ENCODE measurements at regions not wholly inside any gene's neighbourhood (a gene's known extent, or its start where the extent isn't known, plus 50 kb on each side); places are given as distances from the start of the nearest gene placed in this dataset.

- no peaks in the 10 kb centered on the region for H3K9me3 ChIP-seq (ENCODE audit: control insufficient read depth, low read length)
- no peaks in the 10 kb centered on the region for H3K27me3 ChIP-seq (ENCODE audit: control insufficient read depth in 1 of 2, insufficient read depth in 2 of 2, low read length in 1 of 2)
- H3K4me1 ChIP-seq (ENCODE audit: control insufficient read depth in 1 of 2, insufficient read depth in 2 of 2, low read length in 2 of 2), result no peaks in the 10 kb centered on the region
- H3K36me3 ChIP-seq (ENCODE audit: control insufficient read depth in 1 of 2, insufficient read depth in 2 of 2, low read length in 1 of 2), result no peaks in the 10 kb centered on the region
- H3K27ac ChIP-seq (ENCODE audit: low read depth in 1 of 2, low read length in 2 of 2), result no peak overlapping the region
- WGBS, 2 donors, result 75 to 84% methylated on average over 2 of the region's 2 CpGs
- no peak overlapping the region for H3K4me3 ChIP-seq (ENCODE audit: low read length in 2 of 2)
- ATAC-seq (ENCODE audit: low FRiP score) (no peak), DNase-seq (no peak)
- intact Hi-C loops (cut with DNase I), result no loop called here
Measured at GRCh38 chr5:73242735-73243134, 69.7 kb downstream of the TMEM174 start.

- H3K4me3 ChIP-seq (ENCODE audit: low read length in 2 of 2), result no peak overlapping the region
- no peak for ATAC-seq (ENCODE audit: low FRiP score)
- no peak overlapping the region for H3K27ac ChIP-seq (ENCODE audit: low read depth in 1 of 2, low read length in 2 of 2)
- no peaks in the 10 kb centered on the region for H3K9me3 ChIP-seq (ENCODE audit: control insufficient read depth, low read length)
- H3K36me3 ChIP-seq (ENCODE audit: control insufficient read depth in 1 of 2, insufficient read depth in 2 of 2, low read length in 1 of 2), result no peaks in the 10 kb centered on the region
- no peaks in the 10 kb centered on the region for H3K27me3 ChIP-seq (ENCODE audit: control insufficient read depth in 1 of 2, insufficient read depth in 2 of 2, low read length in 1 of 2)
- no peaks in the 10 kb centered on the region for H3K4me1 ChIP-seq (ENCODE audit: control insufficient read depth in 1 of 2, insufficient read depth in 2 of 2, low read length in 2 of 2)
- DNase-seq, result no peak
- WGBS, 2 donors, result 93 to 94% methylated on average over 2 of the region's 2 CpGs
- intact Hi-C loops (cut with DNase I), result no loop called here
Measured at GRCh38 chr5:73238873-73239272, 65.9 kb downstream of the TMEM174 start.

- intact Hi-C loops (cut with DNase I), result no loop called here
- no peak overlapping the region for H3K27ac ChIP-seq (ENCODE audit: low read depth in 1 of 2, low read length in 2 of 2)
- H3K9me3 ChIP-seq (ENCODE audit: control insufficient read depth, low read length), result no peaks in the 10 kb centered on the region
- H3K27me3 ChIP-seq (ENCODE audit: control insufficient read depth in 1 of 2, insufficient read depth in 2 of 2, low read length in 1 of 2), result no peaks in the 10 kb centered on the region
- 95 to 96% methylated on average over 5 of the region's 5 CpGs for WGBS, 2 donors
- DNase-seq (no peak), ATAC-seq (ENCODE audit: low FRiP score) (no peak)
- H3K4me3 ChIP-seq (ENCODE audit: low read length in 2 of 2), result no peak overlapping the region
- no peaks in the 10 kb centered on the region for H3K4me1 ChIP-seq (ENCODE audit: control insufficient read depth in 1 of 2, insufficient read depth in 2 of 2, low read length in 2 of 2)
- no peaks in the 10 kb centered on the region for H3K36me3 ChIP-seq (ENCODE audit: control insufficient read depth in 1 of 2, insufficient read depth in 2 of 2, low read length in 1 of 2)
Measured at GRCh38 chr5:73236541-73237128, 63.6 kb downstream of the TMEM174 start.

- ATAC-seq (ENCODE audit: low FRiP score) (no peak), DNase-seq (no peak)
- Histone ChIP-seq H3K27me3 (ENCODE audit: control insufficient read depth in 1 of 2, insufficient read depth in 2 of 2, low read length in 1 of 2) (no peaks in the 10 kb centered on the region), H3K4me1 (ENCODE audit: control insufficient read depth in 1 of 2, insufficient read depth in 2 of 2, low read length in 2 of 2) (no peaks in the 10 kb centered on the region), H3K4me3 (ENCODE audit: low read length in 2 of 2) (peak overlapping the region in 1 of 2 donors; percentile 37), H3K36me3 (ENCODE audit: control insufficient read depth in 1 of 2, insufficient read depth in 2 of 2, low read length in 1 of 2) (no peaks in the 10 kb centered on the region), H3K27ac (ENCODE audit: low read depth in 1 of 2, low read length in 2 of 2) (no peak overlapping the region), H3K9me3 (ENCODE audit: control insufficient read depth, low read length) (no peaks in the 10 kb centered on the region)
- 12% methylated on average over 15 of the region's 15 CpGs for WGBS, 2 donors
- intact Hi-C loops (cut with DNase I), result no loop called here
Measured at GRCh38 chr5:73234204-73234555, 61.2 kb downstream of the TMEM174 start.

GRCh38 chr5:73233461-73234203 is 60.6 kb downstream of the TMEM174 start:
- H3K4me3 ChIP-seq (ENCODE audit: low read length in 2 of 2), result peak overlapping the region; percentile 37 to 42
- no peaks in the 10 kb centered on the region for H3K9me3 ChIP-seq (ENCODE audit: control insufficient read depth, low read length)
- H3K36me3 ChIP-seq (ENCODE audit: control insufficient read depth in 1 of 2, insufficient read depth in 2 of 2, low read length in 1 of 2), result no peaks in the 10 kb centered on the region
- DNase-seq (peak; percentile 45 to 80), ATAC-seq (ENCODE audit: low FRiP score) (peak; percentile 62)
- H3K4me1 ChIP-seq (ENCODE audit: control insufficient read depth in 1 of 2, insufficient read depth in 2 of 2, low read length in 2 of 2), result no peaks in the 10 kb centered on the region
- WGBS, 2 donors, result 2 to 3% methylated on average over 51 to 64 of the region's 64 CpGs
- H3K27me3 ChIP-seq (ENCODE audit: control insufficient read depth in 1 of 2, insufficient read depth in 2 of 2, low read length in 1 of 2), result peaks cover 0 to under 1% of the 10 kb centered on the region in 2 donors
- intact Hi-C loops (cut with DNase I), result no loop called here
- H3K27ac ChIP-seq (ENCODE audit: low read depth in 1 of 2, low read length in 2 of 2), result no peak overlapping the region

- no peak for DNase-seq
- Histone ChIP-seq H3K27me3 (ENCODE audit: control insufficient read depth in 1 of 2, insufficient read depth in 2 of 2, low read length in 1 of 2) (peaks cover 0 to 1% of the 10 kb centered on the region in 2 donors), H3K4me3 (ENCODE audit: low read length in 2 of 2) (peak overlapping the region; percentile 37 to 42), H3K9me3 (ENCODE audit: control insufficient read depth, low read length) (no peaks in the 10 kb centered on the region), H3K4me1 (ENCODE audit: control insufficient read depth in 1 of 2, insufficient read depth in 2 of 2, low read length in 2 of 2) (no peaks in the 10 kb centered on the region), H3K36me3 (ENCODE audit: control insufficient read depth in 1 of 2, insufficient read depth in 2 of 2, low read length in 1 of 2) (no peaks in the 10 kb centered on the region), H3K27ac (ENCODE audit: low read depth in 1 of 2, low read length in 2 of 2) (no peak overlapping the region)
- intact Hi-C loops (cut with DNase I), result no loop called here
- WGBS, 2 donors, result 47 to 56% methylated on average over 17 of the region's 17 CpGs
- peak; percentile 34 for ATAC-seq (ENCODE audit: low FRiP score)
Measured at GRCh38 chr5:73233053-73233460, 60.1 kb downstream of the TMEM174 start.

GRCh38 chr5:73232266-73233041 is 59.5 kb downstream of the TMEM174 start:
- intact Hi-C loops (cut with DNase I), result no loop called here
- 71 to 86% methylated on average over 39 of the region's 39 CpGs for WGBS, 2 donors
- ATAC-seq (ENCODE audit: low FRiP score), result no peak
- Histone ChIP-seq H3K4me1 (ENCODE audit: control insufficient read depth in 1 of 2, insufficient read depth in 2 of 2, low read length in 2 of 2) (no peaks in the 10 kb centered on the region), H3K9me3 (ENCODE audit: control insufficient read depth, low read length) (no peaks in the 10 kb centered on the region), H3K27me3 (ENCODE audit: control insufficient read depth in 1 of 2, insufficient read depth in 2 of 2, low read length in 1 of 2) (peaks cover 0 to 1% of the 10 kb centered on the region in 2 donors), H3K27ac (ENCODE audit: low read depth in 1 of 2, low read length in 2 of 2) (no peak overlapping the region), H3K36me3 (ENCODE audit: control insufficient read depth in 1 of 2, insufficient read depth in 2 of 2, low read length in 1 of 2) (no peaks in the 10 kb centered on the region), H3K4me3 (ENCODE audit: low read length in 2 of 2) (no peak overlapping the region)
- DNase-seq, result no peak

GRCh38 chr5:73231246-73231778 is 58.3 kb downstream of the TMEM174 start:
- DNase-seq, result no peak
- Histone ChIP-seq H3K4me1 (ENCODE audit: control insufficient read depth in 1 of 2, insufficient read depth in 2 of 2, low read length in 2 of 2) (no peaks in the 10 kb centered on the region), H3K36me3 (ENCODE audit: control insufficient read depth in 1 of 2, insufficient read depth in 2 of 2, low read length in 1 of 2) (no peaks in the 10 kb centered on the region), H3K27ac (ENCODE audit: low read depth in 1 of 2, low read length in 2 of 2) (no peak overlapping the region), H3K4me3 (ENCODE audit: low read length in 2 of 2) (no peak overlapping the region), H3K27me3 (ENCODE audit: control insufficient read depth in 1 of 2, insufficient read depth in 2 of 2, low read length in 1 of 2) (peaks cover 0 to 1% of the 10 kb centered on the region in 2 donors), H3K9me3 (ENCODE audit: control insufficient read depth, low read length) (no peaks in the 10 kb centered on the region)
- ATAC-seq (ENCODE audit: low FRiP score), result no peak
- whole genome bisulfite sequencing, 2 donors, result 87 to 97% methylated on average over 4 of the region's 4 CpGs
- intact Hi-C loops (cut with DNase I), result no loop called here

All from aorta (tissue), 5 donors.